Coronary artery (tissue), 2 donors: ENCODE measurements at regions not wholly inside any gene's neighbourhood (a gene's known extent, or its start where the extent isn't known, plus 50 kb on each side); places are given as distances from the start of the nearest gene placed in this dataset.

Experiments
- DNase-seq: peaks from one replicate; pipeline ENCODE4 v3.0.0-alpha.2; 2017; ENCODE audit warnings: low spot score
- H3K27ac ChIP-seq, 2 donors: fragments of 200-600 bp; sonication (generic); one replicate each; pipeline ENCODE4 v1.5.1; 2016 to 2019
- H3K4me3 ChIP-seq: fragments of 200-600 bp; sonication (generic); 2 replicates; pipeline ENCODE4 v1.5.1; 2016; ENCODE audit warnings: mild to moderate bottlenecking, moderate library complexity
- TF ChIP-seq, protein P1 (sequence below): fragments of 200-600 bp; sonication (generic); IDR thresholded peaks from one replicate; pipeline ENCODE4 v1.5.1; 2019; ENCODE audit warnings: antibody characterized with exemption

DNA sequence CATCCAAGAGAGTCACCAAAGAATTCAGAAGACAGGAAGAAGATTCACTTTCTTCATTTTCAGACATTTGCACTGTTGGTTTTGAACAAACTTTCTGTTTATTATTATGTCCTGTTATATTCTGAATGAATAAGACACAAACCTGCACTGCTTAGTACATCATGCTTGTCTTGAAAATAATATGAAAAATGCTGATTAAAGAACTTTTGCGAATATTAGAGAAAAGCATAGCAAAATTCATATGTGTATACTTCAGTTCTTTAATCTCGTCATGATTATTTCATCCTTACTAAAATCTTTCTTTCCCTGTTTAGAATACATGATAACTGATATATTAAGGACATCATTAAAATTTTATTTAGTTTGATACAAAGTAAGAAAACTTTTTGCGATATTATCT is 504.1 kb downstream of the POM121L12 start:
- H3K27ac ChIP-seq, result no peak overlapping the region
- no peak overlapping the region for H3K4me3 ChIP-seq
- DNase-seq, result no peak
- TF ChIP-seq, protein P1, sequence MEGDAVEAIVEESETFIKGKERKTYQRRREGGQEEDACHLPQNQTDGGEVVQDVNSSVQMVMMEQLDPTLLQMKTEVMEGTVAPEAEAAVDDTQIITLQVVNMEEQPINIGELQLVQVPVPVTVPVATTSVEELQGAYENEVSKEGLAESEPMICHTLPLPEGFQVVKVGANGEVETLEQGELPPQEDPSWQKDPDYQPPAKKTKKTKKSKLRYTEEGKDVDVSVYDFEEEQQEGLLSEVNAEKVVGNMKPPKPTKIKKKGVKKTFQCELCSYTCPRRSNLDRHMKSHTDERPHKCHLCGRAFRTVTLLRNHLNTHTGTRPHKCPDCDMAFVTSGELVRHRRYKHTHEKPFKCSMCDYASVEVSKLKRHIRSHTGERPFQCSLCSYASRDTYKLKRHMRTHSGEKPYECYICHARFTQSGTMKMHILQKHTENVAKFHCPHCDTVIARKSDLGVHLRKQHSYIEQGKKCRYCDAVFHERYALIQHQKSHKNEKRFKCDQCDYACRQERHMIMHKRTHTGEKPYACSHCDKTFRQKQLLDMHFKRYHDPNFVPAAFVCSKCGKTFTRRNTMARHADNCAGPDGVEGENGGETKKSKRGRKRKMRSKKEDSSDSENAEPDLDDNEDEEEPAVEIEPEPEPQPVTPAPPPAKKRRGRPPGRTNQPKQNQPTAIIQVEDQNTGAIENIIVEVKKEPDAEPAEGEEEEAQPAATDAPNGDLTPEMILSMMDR, result no peak

DNA sequence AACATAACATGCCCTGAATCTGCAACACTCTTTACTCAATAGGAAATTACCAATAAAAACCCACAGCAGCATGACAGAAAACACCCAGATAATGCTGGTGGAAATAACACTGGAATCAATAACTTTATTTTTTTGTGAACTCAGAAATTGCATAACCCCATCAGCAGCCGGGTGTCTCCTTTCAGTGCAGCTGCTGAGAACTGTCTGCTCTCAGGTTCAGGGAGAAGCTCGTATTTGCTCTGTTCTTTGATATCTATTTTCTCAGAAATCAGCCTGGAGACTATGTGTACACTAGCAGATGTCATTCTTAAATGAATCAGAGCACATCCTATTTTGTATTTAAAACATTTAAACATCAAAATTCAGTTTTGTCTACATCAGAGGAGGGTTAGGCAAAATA is 506.0 kb downstream of the POM121L12 start:
- no peak overlapping the region for H3K4me3 ChIP-seq
- TF ChIP-seq, protein P1, result no peak
- DNase-seq, result no peak

DNA sequence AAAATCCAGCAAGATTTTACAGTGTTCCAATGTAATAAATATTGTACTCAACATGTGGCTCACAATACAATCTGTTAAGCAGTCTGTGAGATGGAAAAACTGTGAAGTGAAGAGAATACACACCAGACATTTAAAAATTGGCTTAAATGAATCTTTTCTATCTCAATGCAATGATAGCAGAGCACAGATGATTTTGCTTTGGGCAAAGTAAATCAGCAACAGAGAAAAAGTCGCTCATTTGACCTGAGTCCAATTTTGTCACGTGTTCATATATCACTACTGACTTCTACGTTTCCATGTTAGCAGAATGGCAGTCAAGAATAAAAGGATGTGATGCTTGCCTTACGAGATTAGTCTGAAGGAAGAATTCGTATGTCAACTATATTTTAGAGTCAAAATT is 506.7 kb downstream of the POM121L12 start:
- H3K4me3 ChIP-seq, result no peak overlapping the region
- no peak for DNase-seq
- no peak overlapping the region for H3K27ac ChIP-seq
- TF ChIP-seq, protein P1, result no peak

More for the DNA sequence above, 506.0 kb downstream of the POM121L12 start:
- no peak overlapping the region for H3K27ac ChIP-seq
